GM18870 (cell line): ENCODE measurements at regions not wholly inside any gene's neighbourhood (a gene's known extent, or its start where the extent isn't known, plus 50 kb on each side); places are given as distances from the start of the nearest gene placed in this dataset.

Experiments used
- ATAC-seq: cut with Tn5 transposase; IDR thresholded peaks from one replicate; pipeline ENCODE4 v1.9.1; 2021; ENCODE audit warnings: moderate library complexity; ENCODE audit not compliant: unreplicated experiment

GRCh38 chr3:23740517-23740965 lies 65.2 kb upstream of the UBE2E1 start:
- peak; percentile 86 for ATAC-seq

- ATAC-seq: no peak
These were observed 64.6 kb upstream of the UBE2E1 start for GRCh38 chr3:23741036-23741706.

- ATAC-seq: no peak
These were observed 62.5 kb upstream of the UBE2E1 start for GRCh38 chr3:23743141-23743784.

- ATAC-seq: no peak
These were observed 59.3 kb upstream of the UBE2E1 start for GRCh38 chr3:23746441-23746840.

DNA sequence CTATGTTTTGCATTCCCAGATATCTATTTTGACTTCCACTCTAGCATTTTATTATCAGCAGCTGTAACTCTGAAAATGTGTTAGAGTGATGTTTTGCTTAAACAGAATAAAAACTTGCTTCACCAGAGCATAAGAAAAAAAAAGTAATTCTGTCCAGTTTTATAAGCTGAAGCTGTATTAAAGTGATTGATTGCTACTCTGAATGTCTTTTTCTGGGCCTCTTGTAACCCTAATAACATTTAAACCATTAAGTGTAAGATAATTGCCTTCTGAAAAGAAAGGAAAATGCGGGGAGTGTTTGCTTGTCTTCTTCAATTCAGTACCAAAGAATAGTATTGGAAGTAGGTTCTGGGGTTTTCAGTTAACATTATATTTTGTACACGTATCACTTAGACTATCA lies 57.9 kb upstream of the UBE2E1 start:
- no peak for ATAC-seq

GRCh38 chr3:23748398-23749110 lies 57.2 kb upstream of the UBE2E1 start:
- ATAC-seq: no peak

DNA sequence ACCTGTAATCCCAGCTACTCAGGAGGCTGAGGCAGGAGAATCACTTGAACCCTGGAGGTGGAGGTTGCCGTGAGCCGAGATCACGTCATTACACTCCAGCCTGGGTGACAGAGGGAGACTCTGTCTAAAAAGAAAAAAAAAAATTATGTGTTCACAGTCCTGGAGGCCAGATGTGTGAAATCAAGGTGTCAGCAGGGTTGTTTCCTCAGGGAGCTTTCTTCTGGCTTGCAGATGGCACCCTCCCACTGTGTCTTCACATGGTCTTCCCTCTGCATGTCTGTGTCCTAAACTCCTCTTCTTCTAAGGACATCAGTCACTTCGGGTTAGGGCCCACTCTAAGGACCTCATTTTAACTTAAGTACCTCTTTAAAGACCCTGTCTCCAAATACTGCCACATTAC lies 56.1 kb upstream of the UBE2E1 start:
- no peak for ATAC-seq

DNA sequence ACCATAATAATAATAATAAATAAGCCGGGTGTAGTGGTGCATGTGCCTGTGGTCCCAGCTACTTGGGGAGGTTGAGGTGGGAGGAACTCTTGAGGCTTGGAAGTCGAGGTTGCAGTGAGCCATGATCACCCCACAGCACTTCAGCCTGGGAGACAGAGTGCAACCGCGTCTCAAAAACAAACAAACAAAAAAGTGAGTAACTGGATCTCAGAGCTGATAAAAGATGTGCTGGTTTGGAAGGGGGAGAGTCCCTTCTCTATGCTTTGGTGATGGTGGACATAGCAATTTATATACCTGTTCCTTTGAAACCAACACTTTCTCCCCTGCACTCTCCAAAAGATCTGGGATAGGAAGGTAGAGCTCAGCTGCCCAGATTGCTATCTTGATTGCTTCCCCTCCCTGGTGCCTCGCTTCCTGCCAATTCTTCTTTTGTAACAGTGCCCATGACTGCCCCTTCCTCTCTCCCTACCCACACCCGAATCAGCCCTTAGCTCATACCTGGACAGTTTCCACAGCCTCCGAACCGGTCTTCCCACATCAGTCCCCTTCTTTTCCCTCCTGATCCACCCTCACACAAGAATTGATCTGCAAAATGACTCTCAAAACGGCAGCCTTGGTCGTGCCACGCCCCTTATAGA lies 55.1 kb upstream of the UBE2E1 start:
- ATAC-seq: no peak

DNA sequence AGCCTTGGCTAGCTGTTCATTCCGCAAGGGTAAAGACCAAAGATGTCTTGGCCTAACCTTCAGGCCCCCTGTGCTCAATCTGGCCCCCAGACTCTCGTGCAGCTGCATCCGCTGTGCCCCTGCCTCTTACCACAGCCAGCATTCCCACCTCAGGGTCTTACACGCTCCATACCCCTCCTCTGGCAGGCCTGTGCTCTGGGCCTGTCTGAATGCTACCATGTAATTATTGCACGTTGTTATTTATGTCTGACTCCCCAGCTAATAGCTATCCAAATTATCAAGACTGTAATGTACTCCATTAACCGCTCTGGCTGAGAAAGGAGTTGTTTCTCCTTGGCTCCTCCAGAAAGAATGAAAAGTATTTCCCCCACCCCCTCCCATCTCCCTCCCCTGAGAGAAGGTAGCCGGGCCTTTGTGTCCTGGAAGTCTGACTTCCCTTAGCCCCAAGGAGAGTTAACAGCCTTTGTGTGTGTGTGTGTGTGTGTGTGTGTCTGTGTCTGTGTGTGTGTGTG lies 54.5 kb upstream of the UBE2E1 start:
- ATAC-seq: no peak

- no peak for ATAC-seq
These were observed 53.6 kb upstream of the UBE2E1 start for GRCh38 chr3:23752126-23752525.

- ATAC-seq: no peak
These were observed 51.5 kb upstream of the UBE2E1 start for GRCh38 chr3:23754215-23754614.
